HEK293 (cell line): ENCODE measurements at regions not wholly inside any gene's neighbourhood (a gene's known extent, or its start where the extent isn't known, plus 50 kb on each side); places are given as distances from the start of the nearest gene placed in this dataset.

Source experiments
- CTCF ChIA-PET: fragments of 350-600 bp; formaldehyde crosslinking; extraction: SDS; loops from one replicate; lab custom pipeline; 2021; ENCODE audit warnings: antibody characterized with exemption; lab: Yijun Ruan, JAX
- POLR2A ChIA-PET: fragments of 300-600 bp; formaldehyde crosslinking; extraction: SDS; loops from one replicate; lab custom pipeline; 2020; ENCODE audit warnings: antibody characterized with exemption, inconsistent platforms; lab: Yijun Ruan, JAX
- H3K27ac ChIP-seq: fragments of 200-500 bp; sonication (Bioruptor generic); 2 replicates; pipeline ENCODE4 v1.5.1; 2014; ENCODE audit warnings: low read depth, low read length, control low read depth, inconsistent platforms; ENCODE audit errors: extremely low read depth
- H3K36me3 ChIP-seq, 2 experiments: fragments of 200-500 bp in 1 of 2; sonication (Bioruptor generic) in 1 of 2; 1 replicate in 1 of 2; 2 replicates in 1 of 2; pipeline ENCODE4 v1.5.1; 2014 to 2017; ENCODE audit warnings: inconsistent platforms in 2 of 2, low read length in 2 of 2; ENCODE audit not compliant: control insufficient read depth in 2 of 2, insufficient read depth in 1 of 2
- H3K4me1 ChIP-seq: fragments of 200-500 bp; sonication (Bioruptor generic); 2 replicates; pipeline ENCODE4 v1.5.1; 2014; ENCODE audit warnings: mild to moderate bottlenecking, low read length, inconsistent platforms; ENCODE audit not compliant: control insufficient read depth, insufficient read depth
- H3K4me3 ChIP-seq: 2 replicates; pipeline ENCODE4 v1.5.1; 2011; ENCODE audit warnings: low read depth, mild to moderate bottlenecking, control low read depth, low read length, moderate library complexity
- H3K9me3 ChIP-seq: fragments of 200-500 bp; sonication (Bioruptor generic); 2 replicates; pipeline ENCODE4 v1.5.1; 2014; ENCODE audit warnings: low read depth, low read length, inconsistent platforms; ENCODE audit not compliant: control insufficient read depth, insufficient read depth
- GFI1B ChIP-seq: fragments of 450-650 bp; formaldehyde crosslinking; IDR thresholded peaks from 2 replicates; pipeline ENCODE4 v1.5.1; 2016; ENCODE audit warnings: missing biosample characterization, missing genetic modification characterization
- HOXA7 ChIP-seq: sonication (generic); formaldehyde crosslinking; IDR thresholded peaks from 2 replicates; pipeline ENCODE4 v1.8.1; 2022; ENCODE audit warnings: missing genetic modification reagents, borderline replicate concordance
- IKZF3 ChIP-seq: fragments of 450-650 bp; IDR thresholded peaks from 2 replicates; pipeline ENCODE4 v1.5.0; 2018; ENCODE audit warnings: missing biosample characterization, mild to moderate bottlenecking, missing genetic modification characterization, moderate library complexity
- KLF1 ChIP-seq: fragments of 450-650 bp; formaldehyde crosslinking; IDR thresholded peaks from 2 replicates; pipeline ENCODE4 v1.5.1; 2016; ENCODE audit warnings: missing biosample characterization, missing genetic modification characterization
- PRDM10 ChIP-seq: fragments of 450-650 bp; formaldehyde crosslinking; IDR thresholded peaks from 2 replicates; pipeline ENCODE4 v1.5.1; 2016; ENCODE audit warnings: missing biosample characterization, missing genetic modification characterization
- RBAK ChIP-seq: fragments of 450-650 bp; formaldehyde crosslinking; IDR thresholded peaks from 2 replicates; pipeline ENCODE4 v1.5.1; 2016; ENCODE audit warnings: missing biosample characterization, missing genetic modification characterization
- ZBTB17 ChIP-seq: fragments of 450-650 bp; formaldehyde crosslinking; IDR thresholded peaks from 2 replicates; pipeline ENCODE4 v1.5.1; 2016; ENCODE audit warnings: missing biosample characterization, missing genetic modification characterization
- ZNF202 ChIP-seq: fragments of 450-650 bp; formaldehyde crosslinking; IDR thresholded peaks from 2 replicates; pipeline ENCODE4 v1.5.1; 2016; ENCODE audit warnings: missing biosample characterization, missing genetic modification characterization, borderline replicate concordance
- ZNF211 ChIP-seq: fragments of 450-650 bp; formaldehyde crosslinking; IDR thresholded peaks from 2 replicates; pipeline ENCODE4 v1.5.1; 2016; ENCODE audit warnings: low read depth, missing biosample characterization, missing genetic modification characterization
- ZNF214 ChIP-seq: fragments of 450-650 bp; formaldehyde crosslinking; IDR thresholded peaks from 2 replicates; pipeline ENCODE4 v1.5.1; 2017; ENCODE audit warnings: missing biosample characterization, mild to moderate bottlenecking, missing genetic modification characterization, borderline replicate concordance
- ZNF248 ChIP-seq: fragments of 450-650 bp; formaldehyde crosslinking; IDR thresholded peaks from 2 replicates; pipeline ENCODE4 v1.5.1; 2017; ENCODE audit warnings: missing biosample characterization, missing genetic modification characterization
- ZNF350 ChIP-seq: fragments of 450-650 bp; formaldehyde crosslinking; IDR thresholded peaks from 2 replicates; pipeline ENCODE4 v1.5.0; 2017; ENCODE audit warnings: missing biosample characterization, mild to moderate bottlenecking, missing genetic modification characterization
- ZNF391 ChIP-seq: fragments of 450-650 bp; formaldehyde crosslinking; IDR thresholded peaks from 2 replicates; pipeline ENCODE4 v1.5.1; 2016; ENCODE audit warnings: low read depth, missing biosample characterization, missing genetic modification characterization, borderline replicate concordance
- ZNF48 ChIP-seq: fragments of 450-650 bp; formaldehyde crosslinking; IDR thresholded peaks from 2 replicates; pipeline ENCODE4 v1.5.1; 2016; ENCODE audit warnings: missing biosample characterization, missing genetic modification characterization
- ZNF544 ChIP-seq: fragments of 450-650 bp; formaldehyde crosslinking; IDR thresholded peaks from 2 replicates; pipeline ENCODE4 v1.5.0; 2017; ENCODE audit warnings: missing biosample characterization, missing genetic modification characterization
- ZNF558 ChIP-seq: fragments of 450-650 bp; formaldehyde crosslinking; IDR thresholded peaks from 2 replicates; pipeline ENCODE4 v1.5.1; 2016; ENCODE audit warnings: missing biosample characterization, missing genetic modification characterization
- ZNF621 ChIP-seq: fragments of 450-650 bp; formaldehyde crosslinking; IDR thresholded peaks from 2 replicates; pipeline ENCODE4 v1.5.1; 2017; ENCODE audit warnings: missing biosample characterization, missing genetic modification characterization
- ZNF626 ChIP-seq: fragments of 450-650 bp; sonication (Bioruptor Pico); formaldehyde crosslinking; IDR thresholded peaks from 2 replicates; pipeline ENCODE4 v1.5.1; 2018; ENCODE audit warnings: missing biosample characterization, missing genetic modification characterization, inconsistent platforms
- ZNF645 ChIP-seq: fragments of 450-650 bp; formaldehyde crosslinking; IDR thresholded peaks from 2 replicates; pipeline ENCODE4; 2016; ENCODE audit warnings: missing biosample characterization, missing genetic modification characterization
- ZNF670 ChIP-seq: fragments of 450-650 bp; formaldehyde crosslinking; IDR thresholded peaks from 2 replicates; pipeline ENCODE4 v1.5.1; 2016; ENCODE audit warnings: missing biosample characterization, missing genetic modification characterization, low read depth
- ZNF768 ChIP-seq: fragments of 450-650 bp; formaldehyde crosslinking; IDR thresholded peaks from 2 replicates; pipeline ENCODE4 v1.5.1; 2018; ENCODE audit warnings: missing biosample characterization, mild to moderate bottlenecking, missing genetic modification characterization
- ZSCAN18 ChIP-seq: fragments of 450-650 bp; formaldehyde crosslinking; IDR thresholded peaks from 2 replicates; pipeline ENCODE4 v1.5.1; 2016; ENCODE audit warnings: missing biosample characterization, missing genetic modification characterization
- ZXDB ChIP-seq: fragments of 450-650 bp; formaldehyde crosslinking; IDR thresholded peaks from 2 replicates; pipeline ENCODE4 v1.5.1; 2016; ENCODE audit warnings: missing biosample characterization, missing genetic modification characterization

GRCh38 chr1:55931081-55931940, 648.1 kb downstream of the PLPP3 start:
- TF ChIP-seq ZNF558 (tag by site-specific recombination) (no peak), ZNF48 (tag by site-specific recombination) (no peak), ZNF391 (tag by site-specific recombination) (no peak), PRDM10 (peak; percentile 62), ZNF626 (tag by site-specific recombination) (no peak), ZBTB17 (tag by site-specific recombination) (no peak)
- Histone ChIP-seq H3K9me3 (no peaks in the 10 kb centered on the region), H3K27ac (no peak overlapping the region), H3K4me3 (no peak overlapping the region), H3K36me3 (no peaks in the 10 kb centered on the region), H3K4me1 (no peaks in the 10 kb centered on the region)
- POLR2A ChIA-PET: no interaction called here
- CTCF ChIA-PET: interaction anchor here (0.6 kb wide), 2 partner anchors 17 to 652 kb away, joined by 3 read pairs; no protein-coding TSS in a partner anchor

GRCh38 chr1:55929652-55930051, 649.7 kb downstream of the PLPP3 start:
- no peak overlapping the region for H3K4me3 ChIP-seq
- H3K4me1 ChIP-seq: no peaks in the 10 kb centered on the region
- no peaks in the 10 kb centered on the region for H3K36me3 ChIP-seq
- H3K9me3 ChIP-seq: no peaks in the 10 kb centered on the region
- TF ChIP-seq ZNF645 (tag by site-specific recombination) (no peak), ZNF350 (tag by site-specific recombination) (no peak), ZSCAN18 (tag by site-specific recombination) (no peak), HOXA7 (CRISPR knock-in tag) (no peak), KLF1 (tag by site-specific recombination) (no peak), ZNF214 (no peak), ZNF768 (no peak), ZNF544 (no peak), ZNF248 (no peak), ZNF211 (tag by site-specific recombination) (no peak), RBAK (tag by site-specific recombination) (no peak), ZXDB (tag by site-specific recombination) (no peak), GFI1B (tag by site-specific recombination) (no peak), IKZF3 (tag by site-specific recombination) (no peak), ZNF621 (tag by site-specific recombination) (no peak), ZNF670 (tag by site-specific recombination) (no peak), ZNF202 (tag by site-specific recombination) (no peak)
- TF ChIP-seq, all 188 proteins: peak for 0
- POLR2A ChIA-PET: no interaction called here
- no peak overlapping the region for H3K27ac ChIP-seq
- CTCF ChIA-PET: no interaction called here
